NOMO-1 (cell line): ENCODE measurements at regions not wholly inside any gene's neighbourhood (a gene's known extent, or its start where the extent isn't known, plus 50 kb on each side); places are given as distances from the start of the nearest gene placed in this dataset.

Experiments used
- DNase-seq, 2 experiments: peaks; one replicate each; lab custom pipeline; 2025; ENCODE audit not compliant: unreplicated experiment in 2 of 2; lab: John Stamatoyannopoulos, UW

DNA sequence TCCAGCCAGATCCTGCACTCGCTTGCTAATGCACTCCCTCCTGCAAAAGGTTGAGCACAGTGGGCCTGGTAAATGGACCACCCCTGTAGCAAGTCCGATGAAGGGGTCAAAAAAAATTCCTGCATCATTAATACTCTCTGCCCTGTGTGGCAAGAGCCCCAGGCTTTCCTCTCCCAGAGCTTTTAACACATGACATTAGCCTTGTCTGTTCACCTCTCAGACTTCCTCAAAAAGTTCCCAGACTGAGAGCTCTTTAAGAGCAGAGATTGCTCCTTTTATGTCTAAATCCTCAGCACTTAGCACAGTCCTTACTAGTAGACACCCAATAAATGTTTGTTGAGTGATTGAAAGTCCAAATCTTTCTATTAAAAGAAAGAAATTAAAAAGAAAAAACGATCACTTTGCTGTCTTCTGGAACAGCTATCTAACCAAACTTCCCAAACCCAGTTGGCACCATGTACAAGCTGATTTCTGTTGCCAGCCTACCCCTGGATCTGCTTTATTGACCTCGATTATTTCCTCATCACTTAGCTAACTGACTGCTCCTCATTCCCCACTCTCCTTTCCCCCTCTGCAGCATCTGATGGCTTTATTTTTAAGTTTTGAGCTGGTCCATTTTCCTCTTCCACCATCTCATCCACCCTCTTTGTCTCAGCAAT is 209.8 kb downstream of the ENC1 start:
- DNase-seq: no peak

DNA sequence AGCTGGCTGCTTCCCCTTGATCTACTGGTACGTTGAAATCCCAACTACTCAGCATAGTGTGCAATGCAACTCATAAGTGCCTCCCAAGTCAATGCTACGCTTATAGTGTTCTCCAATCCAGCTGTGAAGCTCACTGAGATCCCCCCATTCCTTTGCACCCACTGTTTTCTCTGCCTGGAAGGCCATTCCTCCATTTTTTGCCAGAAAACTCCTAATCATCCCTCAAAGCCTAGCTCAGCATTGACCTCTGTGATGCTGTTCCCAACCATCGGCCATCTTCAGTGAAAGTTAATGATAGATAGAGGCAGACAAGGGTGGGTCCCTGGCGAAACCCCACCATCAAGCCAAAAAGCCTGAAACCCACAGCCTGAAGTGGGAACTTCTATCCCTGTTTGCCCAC is 211.0 kb downstream of the ENC1 start:
- DNase-seq: no peak

DNA sequence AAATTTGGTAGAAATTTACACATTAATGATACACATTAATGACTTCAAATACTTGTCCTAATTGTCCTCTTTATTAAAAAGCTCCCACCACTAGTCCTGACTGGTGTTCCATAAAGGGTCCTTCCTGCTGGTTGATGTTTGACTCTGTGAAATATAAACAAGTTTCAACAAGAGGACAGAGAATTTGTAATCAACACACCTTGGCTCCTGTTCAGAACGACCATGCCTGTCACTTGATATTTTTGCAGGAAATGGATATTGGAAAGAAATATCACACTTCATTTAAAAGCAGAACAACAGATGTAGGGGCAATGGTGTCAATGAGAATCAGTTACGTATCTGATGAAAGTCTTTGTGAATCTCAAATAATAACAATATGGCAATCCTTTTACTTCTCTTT is 211.7 kb downstream of the ENC1 start:
- DNase-seq: no peak

DNA sequence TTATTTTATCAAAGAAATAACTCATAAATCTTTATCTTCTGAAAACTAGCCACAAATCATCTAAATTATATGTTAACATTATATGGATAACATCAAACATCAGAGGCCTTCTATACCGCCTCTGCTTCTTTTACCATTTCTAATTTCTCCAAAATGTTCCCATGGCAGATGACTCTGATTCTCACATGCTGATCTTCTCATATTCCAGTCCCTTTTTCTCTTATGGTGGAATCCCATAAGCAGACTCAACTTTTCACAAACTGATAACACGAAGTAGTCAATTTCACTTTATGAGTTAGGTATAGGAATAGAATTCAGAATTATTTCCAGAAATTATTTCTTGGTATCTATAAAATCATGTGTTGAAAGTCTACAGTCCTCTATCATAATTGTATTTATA is 212.3 kb downstream of the ENC1 start:
- DNase-seq: no peak

DNA sequence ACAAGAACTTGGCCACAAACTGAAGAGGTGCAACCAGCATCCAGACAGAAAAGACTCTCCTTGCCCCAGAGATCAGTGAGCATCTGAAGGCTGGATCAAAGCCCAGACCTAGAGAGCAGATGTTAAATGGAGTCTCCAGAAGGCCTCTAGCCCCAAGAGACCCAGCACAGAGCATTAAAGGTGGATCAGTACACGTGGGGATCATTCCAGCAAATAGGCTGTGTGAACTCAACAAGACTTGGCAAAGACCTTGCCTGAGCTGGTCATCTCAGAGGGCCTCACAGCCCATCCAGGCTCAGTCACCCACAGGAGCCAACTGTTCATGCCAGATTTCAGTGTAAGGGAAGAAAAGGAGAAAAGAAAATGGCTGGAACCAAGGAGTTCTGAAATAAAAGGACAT is 214.0 kb downstream of the ENC1 start:
- DNase-seq: no peak

DNA sequence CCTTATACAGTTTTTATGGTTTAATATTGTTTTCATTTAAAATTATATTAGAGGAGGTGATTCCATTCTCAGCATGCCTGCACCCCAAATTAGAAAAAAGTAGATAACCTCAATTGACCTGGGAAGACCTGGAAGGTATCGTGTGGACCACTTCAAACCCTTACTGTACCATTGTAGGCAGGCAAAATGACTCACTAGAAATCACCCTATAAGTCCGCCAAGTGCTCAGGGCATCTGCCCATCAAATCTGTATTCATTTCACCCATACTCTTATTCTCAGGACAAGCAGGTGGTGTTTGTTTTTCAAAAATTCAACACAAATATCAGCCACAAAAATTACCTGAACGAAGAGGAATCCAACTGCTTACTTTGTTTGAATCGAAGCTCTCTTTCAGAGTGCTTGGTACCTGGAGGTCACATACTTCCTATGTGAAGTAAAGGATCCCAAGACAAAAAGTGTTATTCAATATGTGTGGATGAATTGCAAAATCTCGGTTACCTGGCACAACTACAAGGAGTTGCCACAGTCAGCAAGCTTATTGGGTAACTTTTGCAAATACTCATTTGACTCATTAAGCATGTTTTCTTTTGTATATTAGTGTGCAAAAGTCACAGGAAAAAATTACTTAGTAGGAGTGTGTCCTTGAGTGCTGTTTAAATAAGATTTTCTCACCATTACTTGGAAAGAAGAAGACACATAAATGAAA is 216.2 kb downstream of the ENC1 start:
- DNase-seq: peak in 1 of 2 experiments; percentile 13

DNA sequence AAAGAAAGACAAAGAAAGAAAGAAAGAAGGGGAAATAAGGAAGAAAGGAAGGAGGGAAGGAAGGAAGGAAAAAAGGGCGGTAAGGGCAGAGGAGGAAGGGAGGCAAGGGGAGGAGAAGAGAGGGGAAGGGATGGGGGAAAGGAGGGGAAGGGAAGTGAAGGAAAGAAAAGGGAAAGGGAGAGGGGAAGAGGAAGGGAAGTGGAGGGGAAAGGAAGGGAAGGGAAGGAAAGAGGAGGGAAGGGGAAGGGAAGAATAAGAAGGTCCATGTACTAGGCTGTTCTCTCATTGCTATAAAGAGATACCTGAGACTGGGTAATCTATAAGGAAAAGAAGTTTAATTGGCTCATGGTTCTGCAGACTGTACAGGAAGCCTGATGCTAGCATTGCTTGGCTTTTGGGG is 217.1 kb downstream of the ENC1 start:
- no peak for DNase-seq

DNA sequence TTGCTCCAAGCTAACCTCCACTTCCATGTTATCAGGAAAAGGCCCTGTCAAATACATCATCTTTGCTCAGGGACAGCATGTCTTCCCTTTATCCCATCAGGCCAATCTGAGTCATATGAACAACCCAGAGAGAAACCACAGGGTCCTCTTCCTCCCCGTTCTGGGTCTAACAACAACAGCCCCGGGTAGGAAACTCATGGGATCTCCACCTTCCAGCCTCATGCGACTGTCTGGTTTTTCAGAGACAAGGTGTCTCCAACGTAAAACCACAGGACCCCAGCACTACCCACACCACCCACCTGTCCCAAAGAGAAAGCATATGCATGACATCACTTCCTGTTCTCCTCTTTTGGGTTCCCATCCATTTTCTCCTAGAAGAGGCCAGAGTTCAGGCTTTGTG is 217.9 kb downstream of the ENC1 start:
- no peak for DNase-seq

DNA sequence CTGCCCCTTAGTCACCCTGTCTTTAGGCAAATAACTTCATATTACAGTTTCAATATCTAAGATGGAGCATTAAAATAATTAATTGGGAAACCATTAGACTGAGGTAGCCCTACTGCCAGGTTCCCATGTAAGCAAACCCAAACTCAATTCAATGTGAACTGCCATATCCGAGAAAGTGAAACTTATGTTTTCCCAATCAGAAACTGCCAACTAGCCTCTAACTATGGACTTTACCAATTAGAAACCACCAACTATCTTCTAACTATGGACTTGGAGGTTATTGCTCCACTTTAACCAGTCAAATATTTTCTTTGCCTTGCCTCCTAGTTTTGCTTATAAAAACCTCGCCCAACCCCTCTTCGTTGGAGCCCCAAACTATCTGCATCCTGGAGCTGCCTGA is 218.5 kb downstream of the ENC1 start:
- DNase-seq: no peak

DNA sequence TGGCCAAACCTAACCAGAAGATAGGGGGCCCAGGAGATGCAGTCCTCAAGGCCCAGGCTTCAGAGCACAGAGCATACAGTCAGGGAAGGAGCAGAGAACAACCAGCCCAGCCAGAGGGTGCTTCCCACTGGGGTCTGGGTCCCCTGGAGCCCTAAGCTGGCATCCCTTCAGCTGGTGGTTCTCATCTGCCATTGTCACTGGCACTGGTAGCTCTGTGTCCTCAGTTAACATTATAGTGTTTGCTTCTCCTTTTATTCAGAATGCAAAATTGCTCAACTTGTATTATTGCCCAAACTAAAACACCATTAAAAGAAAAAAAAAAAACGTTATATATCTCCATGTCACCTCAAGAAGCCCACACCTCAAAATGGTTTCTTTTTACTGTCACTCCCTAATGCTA is 219.2 kb downstream of the ENC1 start:
- DNase-seq: peak in 1 of 2 experiments; percentile 30

DNA sequence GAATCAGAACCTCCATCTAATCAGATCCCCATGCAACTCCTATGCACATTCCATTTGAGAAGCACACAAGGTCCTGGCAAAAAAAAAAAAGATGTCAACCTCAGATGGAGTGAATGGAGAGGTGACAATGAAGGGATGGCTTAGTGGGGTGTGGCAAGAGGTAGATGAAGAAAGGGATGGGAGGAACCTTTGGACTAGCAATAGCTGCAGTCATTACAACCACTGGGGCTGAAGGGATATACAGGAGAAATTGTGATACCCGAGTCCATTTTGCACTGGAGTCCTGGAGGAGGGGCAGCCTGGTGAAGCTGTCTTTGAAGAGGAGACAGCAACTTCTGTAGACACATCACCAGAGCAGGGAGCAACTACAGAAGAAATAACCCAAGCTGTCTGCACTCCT is 219.6 kb downstream of the ENC1 start:
- DNase-seq: no peak

DNA sequence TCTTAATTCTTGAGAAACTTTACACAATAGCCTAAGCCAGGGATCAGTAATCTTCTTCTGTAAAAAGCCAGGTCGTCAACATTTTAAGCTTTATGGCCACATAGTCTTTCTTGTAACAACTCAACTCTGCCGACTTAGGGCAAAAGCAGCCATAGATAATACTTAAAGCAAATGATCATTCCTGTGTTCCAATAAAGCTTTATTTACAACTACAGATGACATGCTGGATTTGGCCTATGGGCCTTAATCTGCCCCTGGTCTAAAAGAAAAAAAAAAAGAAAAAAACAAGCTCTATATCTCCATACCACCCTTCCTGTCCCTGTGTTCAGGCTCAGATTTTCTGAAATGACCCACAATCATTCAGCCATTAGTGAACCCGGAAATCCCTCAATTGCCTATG is 220.3 kb downstream of the ENC1 start:
- no peak for DNase-seq

DNA sequence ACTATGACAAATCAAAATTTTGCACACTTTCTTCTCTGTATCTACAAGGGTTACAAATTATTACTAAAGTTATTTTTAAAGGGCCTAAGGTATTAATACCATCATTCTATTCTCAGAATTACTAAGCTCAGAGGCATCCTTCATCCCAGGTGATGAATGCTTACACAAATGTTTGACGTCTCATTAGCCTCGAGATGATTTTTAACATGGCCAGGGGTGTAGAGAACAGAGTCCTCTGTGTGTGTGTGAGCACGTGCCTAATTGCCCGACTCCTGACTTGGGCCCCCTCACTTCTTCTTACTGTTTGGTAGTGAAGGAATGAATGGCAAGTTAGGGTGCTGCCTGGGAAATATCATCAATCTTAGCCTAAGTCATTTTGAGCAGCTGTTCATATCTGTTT is 221.1 kb downstream of the ENC1 start:
- no peak for DNase-seq

DNA sequence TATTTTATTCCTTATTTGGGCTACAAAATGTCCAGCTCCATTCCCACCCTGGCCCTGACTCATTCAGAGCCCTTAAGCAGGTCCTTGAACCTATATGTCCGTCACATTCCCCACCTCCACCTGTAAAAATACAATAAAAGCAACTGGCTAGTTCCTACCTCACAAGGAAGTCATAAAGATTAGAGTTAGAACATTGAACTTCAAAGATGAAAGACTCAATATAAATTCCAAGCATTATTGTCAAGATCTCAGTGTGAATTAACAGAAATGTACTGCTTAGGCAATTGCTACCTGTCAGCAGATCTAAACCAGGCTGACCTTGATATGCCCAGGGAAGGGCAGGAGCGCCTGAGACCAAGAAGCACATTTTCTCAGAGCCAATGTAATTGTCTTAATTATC is 221.8 kb downstream of the ENC1 start:
- DNase-seq: no peak

DNA sequence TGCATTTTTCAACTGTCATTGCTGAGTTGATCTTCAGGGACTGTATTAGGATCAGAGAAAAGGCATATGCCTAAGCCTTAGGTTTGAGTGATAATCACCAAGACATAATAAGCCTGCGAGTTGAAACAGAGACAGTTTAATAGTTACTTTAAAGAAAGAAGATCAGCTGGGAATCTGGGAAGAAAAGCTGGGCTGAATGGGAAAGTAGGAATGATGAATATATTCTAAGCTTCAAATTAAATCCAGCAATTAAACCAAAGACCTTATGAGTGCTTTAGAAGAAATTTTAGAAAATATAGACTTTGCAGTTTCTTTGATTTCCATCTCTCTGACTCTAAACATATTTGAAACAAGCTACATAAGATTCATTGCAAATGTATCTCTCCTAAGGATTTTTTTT is 222.3 kb downstream of the ENC1 start:
- DNase-seq: no peak

DNA sequence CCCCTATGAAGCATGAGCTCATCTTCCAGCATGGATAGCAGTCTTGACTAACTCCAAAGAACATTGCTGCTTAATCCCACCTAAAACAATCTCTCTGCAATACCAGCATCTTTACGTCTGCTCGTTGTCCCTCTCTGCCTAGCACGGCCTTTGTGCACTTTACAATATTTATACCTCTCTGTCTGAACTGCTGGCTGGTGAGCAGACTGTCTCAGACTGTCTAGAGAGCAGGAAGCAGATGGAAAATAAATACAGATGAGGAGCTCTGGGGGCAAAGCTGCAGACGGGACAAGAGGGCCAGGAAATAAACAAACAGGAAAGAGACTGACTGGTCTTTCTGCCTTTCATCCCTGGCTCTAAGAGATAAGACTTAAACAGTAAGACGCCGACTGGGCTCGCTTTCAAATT is 224.8 kb downstream of the ENC1 start:
- no peak for DNase-seq

DNA sequence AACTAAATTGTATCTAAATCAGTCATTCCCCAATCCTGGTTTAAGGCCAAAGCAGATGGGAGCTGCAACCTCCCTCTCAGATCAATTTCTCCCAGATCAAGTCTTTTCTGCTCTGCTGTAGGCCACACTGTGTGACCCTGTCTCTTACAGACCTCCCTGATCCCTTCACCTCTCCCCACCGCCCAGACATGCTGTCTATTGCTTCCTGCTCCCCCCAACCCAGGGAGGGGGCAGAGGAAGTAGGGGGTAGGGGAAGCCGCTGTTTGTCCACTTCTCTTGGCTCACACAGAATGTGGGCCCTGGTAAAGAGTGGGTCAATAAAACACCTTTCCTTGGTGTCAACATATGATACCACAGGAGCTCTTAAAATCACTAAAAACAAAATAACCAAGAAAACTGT is 226.3 kb downstream of the ENC1 start:
- DNase-seq: no peak

DNA sequence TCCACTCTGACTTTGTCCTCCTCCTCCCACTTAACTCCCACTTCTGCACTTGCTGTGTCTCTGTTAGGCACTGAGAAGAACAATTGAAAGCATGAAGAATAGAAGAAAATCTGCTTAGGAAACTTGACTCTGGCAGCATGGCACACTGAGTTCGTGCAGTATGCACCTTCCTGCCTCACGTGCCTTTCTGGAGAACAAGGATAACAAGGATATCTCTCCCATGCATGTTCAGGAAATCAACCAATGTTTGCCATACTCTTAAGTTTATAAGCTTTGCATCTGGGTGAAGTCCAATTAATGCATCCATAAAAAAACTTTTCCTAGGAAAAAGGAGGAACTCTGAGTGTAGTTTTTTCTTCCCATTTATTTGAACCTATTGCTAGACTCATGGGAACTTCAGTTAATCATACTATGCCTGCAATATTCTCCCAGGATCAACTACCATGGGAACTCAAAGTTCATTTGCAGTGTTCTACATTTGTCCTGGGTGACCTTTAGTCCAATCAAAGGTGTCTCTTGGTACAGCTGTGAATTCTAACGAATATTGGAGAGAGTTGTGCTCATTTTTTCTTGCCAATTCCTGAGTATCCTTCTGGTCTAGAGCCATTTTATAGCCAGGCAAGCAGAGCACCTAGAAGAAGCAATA is 227.0 kb downstream of the ENC1 start:
- DNase-seq: no peak

DNA sequence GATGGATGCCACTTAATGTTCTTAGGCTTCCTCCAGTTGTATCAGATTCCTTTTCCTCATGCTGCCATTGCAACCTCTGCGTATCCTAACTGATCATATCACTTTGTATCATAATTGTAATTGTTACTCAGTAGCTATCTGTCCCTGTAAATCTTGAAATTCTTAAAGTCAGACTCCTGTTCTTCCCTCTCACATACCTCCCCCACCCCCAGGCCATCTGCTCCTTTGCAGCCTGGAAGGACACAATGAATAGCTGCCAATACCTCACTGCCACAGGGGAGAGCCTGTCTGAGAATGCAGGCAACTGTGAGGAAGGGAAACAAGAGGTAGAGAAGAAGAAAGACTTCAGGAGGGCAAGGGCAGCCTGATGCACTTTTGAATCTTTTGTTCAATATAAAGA is 228.5 kb downstream of the ENC1 start:
- no peak for DNase-seq

DNA sequence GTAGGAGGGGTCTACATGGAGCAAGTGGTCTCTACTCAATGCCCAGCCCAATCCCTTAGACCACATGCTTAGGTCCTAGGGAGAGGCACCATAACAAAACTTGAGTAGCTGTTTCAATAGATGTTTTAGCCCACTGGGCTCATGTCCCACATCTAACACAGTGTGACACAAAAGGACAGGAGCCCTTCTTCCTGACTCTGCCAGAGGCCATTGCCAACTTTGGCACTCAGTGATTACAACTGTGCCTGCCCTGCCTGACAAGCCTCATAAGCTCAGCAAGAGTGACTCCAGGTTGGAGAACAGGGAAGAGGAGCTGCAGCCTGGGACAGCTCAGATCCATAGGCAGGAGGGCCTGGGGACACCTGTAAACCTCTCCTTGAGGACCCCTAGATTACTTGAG is 230.8 kb downstream of the ENC1 start:
- DNase-seq: no peak

DNA sequence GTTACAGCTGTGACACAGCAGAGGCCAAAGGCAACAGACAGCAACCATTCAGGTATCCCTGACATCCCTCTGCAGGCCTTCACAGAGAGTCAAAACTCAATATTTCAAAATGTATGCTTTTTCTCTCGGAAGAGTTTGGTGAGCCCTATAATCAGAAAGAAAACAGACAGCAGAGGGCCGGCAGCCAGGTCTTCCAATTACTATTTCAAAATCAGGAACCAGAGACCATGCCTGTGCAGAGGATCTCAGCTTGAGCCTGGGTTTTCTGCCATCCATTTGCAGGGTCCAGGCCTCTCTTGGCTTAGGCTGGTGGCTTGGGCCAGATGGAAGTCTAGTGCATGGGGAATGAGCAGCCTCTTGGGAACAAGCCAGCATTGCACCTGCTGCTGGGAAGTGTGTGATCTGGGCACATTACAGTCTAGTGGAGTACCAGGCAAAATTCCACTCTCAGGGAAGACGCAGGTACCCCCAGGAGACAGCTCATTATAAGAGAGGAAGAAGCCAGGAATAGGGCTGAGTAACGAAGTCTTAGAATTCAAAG is 231.3 kb downstream of the ENC1 start:
- no peak for DNase-seq
